ENCODE measurements at regions not wholly inside any gene's neighbourhood (a gene's known extent, or its start where the extent isn't known, plus 50 kb on each side); places are given as distances from the start of the nearest gene placed in this dataset.
"Not testable (repeated sequence)": the region's sequence is repeated elsewhere in the genome, so short reads cannot be mapped to it uniquely, and the experiment has no call there.

DNA sequence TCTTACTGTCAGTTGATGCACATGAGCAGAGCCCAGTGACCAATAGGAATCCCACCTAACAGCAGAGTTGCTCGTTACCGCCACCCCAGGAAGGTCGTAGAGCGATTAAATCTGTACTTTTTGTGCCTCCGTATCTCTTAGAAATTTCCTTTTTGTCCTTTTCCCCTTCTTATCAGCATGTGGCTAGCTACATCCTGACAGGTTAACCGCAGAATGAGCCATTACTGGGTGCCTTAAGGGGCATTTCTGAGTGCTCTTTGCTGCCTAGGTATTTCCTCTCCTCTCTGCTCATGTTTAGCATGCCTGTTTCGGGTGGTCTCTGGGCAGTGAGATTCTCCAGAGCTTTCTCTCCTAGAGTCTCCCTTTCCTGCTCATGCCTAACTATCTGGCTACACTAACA is 530.5 kb downstream of the FAM133A start:
- TF ChIP-seq GATA1 (IDR thresholded peaks at IDR 0.05; ENCODE audit: low read depth, low read length) (no peak), POLR2A (IDR thresholded peaks at IDR 0.05; ENCODE audit: low read length) (no peak)
- no peak for DNase-seq

DNA sequence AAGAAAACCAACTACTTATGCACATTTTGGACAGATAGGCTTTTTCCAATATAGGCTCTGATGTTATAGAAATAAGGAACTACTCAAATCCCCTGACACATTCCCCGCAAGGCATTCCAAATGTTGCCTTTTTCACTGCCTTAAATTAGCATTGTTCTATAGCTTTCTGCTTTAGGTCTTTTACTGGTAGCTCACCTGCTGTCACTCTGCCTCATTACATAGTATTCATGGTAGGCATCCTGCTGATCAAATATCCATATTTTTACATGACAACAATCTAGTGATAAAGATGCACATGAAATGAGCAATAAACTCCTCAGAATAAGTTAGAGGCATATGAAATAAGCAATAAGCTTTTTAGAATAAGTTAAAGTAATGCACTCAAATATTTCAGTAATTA is 542.7 kb downstream of the FAM133A start:
- TF ChIP-seq POLR2A (IDR thresholded peaks at IDR 0.05; ENCODE audit: low read length) (no peak), GATA1 (IDR thresholded peaks at IDR 0.05; ENCODE audit: low read depth, low read length) (no peak)
- DNase-seq: no peak

DNA sequence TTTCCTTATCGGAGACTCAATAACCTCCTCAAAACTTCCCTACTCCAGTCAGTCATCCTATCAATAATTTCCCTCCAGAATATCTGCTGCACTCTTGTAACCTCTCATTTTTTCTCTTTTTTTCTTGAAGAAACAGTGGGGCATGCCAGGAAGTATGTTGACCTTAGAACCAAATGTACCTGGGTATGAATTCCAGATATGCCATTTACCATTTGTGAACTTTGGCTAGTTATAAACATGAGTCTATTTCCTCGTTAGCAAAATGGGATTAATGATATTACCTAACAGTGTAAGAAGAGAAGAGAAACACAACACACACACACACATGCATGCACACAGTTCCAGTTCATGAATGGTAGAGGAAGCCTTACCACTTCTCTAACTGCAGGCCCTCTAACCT is 578.2 kb downstream of the FAM133A start:
- TF ChIP-seq GATA1 (IDR thresholded peaks at IDR 0.05; ENCODE audit: low read depth, low read length) (no peak), POLR2A (IDR thresholded peaks at IDR 0.05; ENCODE audit: low read length) (no peak)

DNA sequence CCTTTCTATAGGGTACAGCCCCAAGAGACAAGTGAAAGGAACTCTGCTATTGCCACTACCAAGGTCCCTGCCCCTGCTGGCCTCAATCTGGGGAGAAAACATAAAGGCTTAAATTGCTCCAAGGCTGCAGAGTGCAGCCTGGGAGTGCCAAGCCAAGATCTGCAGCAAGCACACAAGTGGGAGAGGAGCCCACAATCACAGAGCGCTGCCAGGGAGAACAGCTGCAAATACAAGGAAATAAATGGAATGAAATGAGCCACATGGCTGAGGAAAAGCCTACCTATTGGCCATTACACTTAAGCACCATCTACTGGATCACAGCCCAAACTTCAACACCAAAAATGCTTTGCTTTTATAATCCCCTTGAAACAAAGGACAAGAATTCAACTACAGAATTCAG is 582.4 kb downstream of the FAM133A start:
- no peak for DNase-seq
- TF ChIP-seq GATA1 (IDR thresholded peaks at IDR 0.05; ENCODE audit: low read depth, low read length) (no peak), POLR2A (IDR thresholded peaks at IDR 0.05; ENCODE audit: low read length) (no peak)

More for the DNA sequence above, 578.2 kb downstream of the FAM133A start:
- no peak for DNase-seq

DNA sequence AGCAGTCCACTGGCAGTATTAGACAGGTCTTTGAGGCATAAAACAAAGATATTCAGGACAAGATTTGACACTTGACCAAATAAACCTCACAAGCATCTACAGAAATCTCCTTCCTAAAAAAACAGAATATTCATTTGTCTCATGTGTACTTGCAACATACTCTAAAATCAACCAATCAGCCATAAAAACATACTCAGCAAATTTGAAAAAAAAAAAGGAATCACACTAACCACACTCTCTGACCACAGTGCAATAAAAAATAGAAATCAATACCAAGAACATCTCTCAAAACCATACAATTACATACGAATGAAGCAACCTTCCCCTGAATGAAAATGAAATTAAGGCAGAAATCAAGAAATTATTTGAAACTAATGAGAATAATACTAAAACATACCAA is 591.3 kb downstream of the FAM133A start:
- no peak for TF ChIP-seq GATA1 (IDR thresholded peaks at IDR 0.05; ENCODE audit: low read depth, low read length)
- TF ChIP-seq POLR2A (IDR thresholded peaks at IDR 0.05; ENCODE audit: low read length): no peak
- DNase-seq: no peak

DNA sequence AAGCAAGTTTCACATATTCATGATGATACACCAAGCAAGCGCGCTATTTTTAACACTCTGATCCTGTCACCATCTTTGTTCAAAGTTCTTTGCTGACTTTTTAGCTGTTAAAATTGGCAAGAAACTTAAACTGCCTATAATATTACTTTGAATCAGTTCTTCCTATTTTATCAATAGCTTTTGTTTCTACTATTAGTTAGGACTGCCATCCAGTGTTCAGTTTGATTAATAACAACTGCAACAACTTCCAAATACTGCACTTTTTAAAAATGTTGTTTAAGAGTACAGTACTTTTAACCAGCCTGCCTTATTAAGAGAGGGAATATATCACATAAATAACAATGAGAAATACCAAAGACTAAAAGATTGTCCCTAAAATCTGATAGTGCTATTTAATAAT is 614.3 kb downstream of the FAM133A start:
- DNase-seq: no peak
- TF ChIP-seq GATA1 (IDR thresholded peaks at IDR 0.05; ENCODE audit: low read depth, low read length): no peak
- TF ChIP-seq POLR2A (IDR thresholded peaks at IDR 0.05; ENCODE audit: low read length): no peak

DNA sequence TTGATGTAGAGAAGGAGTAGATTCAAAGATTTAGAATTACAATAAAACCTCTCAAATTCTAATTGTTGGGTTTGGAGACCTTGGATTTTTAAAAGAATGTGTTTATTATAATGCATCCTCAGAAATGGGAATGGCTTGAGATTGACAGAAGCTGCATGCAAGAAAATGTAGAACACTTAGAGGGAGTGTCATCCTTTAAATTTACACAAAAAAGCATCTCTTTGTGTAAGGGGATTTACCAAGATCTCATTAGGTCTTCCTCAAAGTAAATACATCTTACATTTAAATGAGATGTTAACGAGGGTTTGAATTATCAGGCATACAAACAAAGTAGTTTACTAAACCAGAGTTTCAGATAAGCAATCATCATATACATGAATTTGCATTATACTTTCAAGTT is 615.0 kb downstream of the FAM133A start:
- no peak for TF ChIP-seq POLR2A (IDR thresholded peaks at IDR 0.05; ENCODE audit: low read length)
- TF ChIP-seq GATA1 (IDR thresholded peaks at IDR 0.05; ENCODE audit: low read depth, low read length): no peak
- DNase-seq: no peak

DNA sequence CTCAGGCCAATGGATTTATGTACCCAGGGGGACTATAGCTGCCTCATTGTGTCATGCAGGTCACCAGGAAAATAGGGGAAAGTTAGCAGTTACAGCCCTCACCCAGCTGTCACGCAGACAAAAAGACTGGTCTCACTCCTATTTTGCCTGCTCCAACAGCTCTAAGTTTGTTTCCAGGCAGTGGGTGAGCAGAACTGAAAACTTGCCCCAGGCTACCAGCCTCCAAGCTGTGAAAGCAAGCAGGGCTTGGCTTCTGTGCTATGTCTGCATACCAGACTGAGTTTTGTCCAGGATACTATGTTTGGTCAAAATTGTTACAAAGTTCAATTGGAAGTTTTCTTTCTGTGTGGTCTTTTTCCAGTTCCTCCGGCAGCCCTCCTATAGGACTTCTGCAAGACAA is 628.4 kb downstream of the FAM133A start:
- no peak for TF ChIP-seq GATA1 (IDR thresholded peaks at IDR 0.05; ENCODE audit: low read depth, low read length)
- TF ChIP-seq POLR2A (IDR thresholded peaks at IDR 0.05; ENCODE audit: low read length): no peak
- DNase-seq: no peak

DNA sequence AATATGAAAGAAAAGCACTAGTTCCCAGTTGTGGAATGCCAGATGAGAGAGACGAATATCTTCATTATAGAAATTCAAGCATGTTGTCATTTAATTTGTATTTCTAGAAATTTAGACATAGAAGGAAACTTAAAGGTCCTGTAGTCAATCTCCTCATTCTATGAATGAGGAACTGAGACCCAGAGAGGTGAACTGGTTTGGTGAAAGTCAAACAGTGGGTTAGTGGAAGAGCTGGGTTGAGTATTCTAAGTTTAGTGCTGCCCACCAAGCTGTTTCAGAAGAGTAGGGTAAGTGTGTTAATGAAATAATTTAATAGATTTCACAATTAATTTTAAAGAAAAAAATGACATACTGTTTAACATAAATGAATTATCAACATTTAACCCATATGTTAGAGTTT is 655.2 kb downstream of the FAM133A start:
- no peak for DNase-seq
- TF ChIP-seq POLR2A (IDR thresholded peaks at IDR 0.05; ENCODE audit: low read length) (no peak), GATA1 (IDR thresholded peaks at IDR 0.05; ENCODE audit: low read depth, low read length) (no peak)

DNA sequence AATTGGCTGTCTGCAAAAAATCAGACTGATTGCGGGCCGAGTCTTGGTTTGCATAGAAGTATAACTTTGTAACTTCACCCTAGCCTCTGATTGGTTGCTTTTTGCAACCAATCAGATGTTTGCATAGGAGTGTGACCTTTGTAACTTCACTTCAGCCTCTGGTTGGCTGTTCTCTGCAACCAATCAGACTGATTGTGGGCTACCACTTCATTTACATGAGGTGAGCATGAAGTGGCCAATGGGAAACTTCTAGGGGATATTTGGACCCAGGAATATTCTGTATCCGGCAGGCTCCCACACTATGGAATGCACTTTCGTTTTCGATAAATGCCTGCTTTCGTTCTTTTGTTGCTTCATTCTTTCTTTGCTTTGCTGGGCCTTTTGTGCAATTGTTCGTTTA is 667.7 kb downstream of the FAM133A start:
- not testable (repeated sequence) for DNase-seq

DNA sequence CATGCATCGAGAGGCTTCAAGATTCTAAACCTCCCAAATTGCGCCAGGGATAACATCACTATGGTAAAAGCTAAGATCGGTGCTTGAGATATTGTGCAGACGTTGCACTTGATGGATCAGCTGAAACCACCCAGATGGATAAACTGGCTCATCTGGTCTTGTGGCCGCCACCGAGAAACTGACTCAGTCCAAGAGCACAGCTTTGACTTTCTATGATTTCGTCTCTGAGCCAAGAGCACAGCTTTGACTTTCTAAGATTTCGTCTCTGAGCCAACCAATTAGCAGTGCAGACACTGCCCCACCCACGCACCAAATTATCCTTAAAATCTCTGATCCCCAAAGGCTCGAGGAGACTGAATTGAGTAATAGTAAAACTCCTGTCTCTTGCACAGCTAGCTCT is 687.2 kb downstream of the FAM133A start:
- no peak for DNase-seq

DNA sequence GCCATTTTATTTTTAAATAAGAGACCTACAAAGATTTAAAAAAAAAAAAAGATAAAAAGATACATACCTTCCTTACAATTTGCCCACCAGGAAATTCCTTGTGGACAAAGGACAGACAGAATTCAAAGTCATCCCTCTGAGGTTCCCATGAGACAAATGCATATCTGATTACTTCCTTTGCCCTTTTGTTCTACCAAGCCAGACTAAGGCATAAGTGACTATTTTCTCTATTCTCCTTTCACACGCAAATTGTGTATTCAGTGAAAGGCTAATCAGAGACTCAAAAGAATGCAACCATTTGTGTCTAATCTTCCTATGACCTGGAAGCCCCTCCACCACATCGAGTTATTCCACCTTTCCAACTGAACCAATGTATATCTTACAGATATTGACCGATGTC is 691.7 kb downstream of the FAM133A start:
- no peak for DNase-seq

More for the DNA sequence above, 687.2 kb downstream of the FAM133A start:
- TF ChIP-seq POLR2A (IDR thresholded peaks at IDR 0.05; ENCODE audit: low read length): no peak
- no peak for TF ChIP-seq GATA1 (IDR thresholded peaks at IDR 0.05; ENCODE audit: low read depth, low read length)

DNA sequence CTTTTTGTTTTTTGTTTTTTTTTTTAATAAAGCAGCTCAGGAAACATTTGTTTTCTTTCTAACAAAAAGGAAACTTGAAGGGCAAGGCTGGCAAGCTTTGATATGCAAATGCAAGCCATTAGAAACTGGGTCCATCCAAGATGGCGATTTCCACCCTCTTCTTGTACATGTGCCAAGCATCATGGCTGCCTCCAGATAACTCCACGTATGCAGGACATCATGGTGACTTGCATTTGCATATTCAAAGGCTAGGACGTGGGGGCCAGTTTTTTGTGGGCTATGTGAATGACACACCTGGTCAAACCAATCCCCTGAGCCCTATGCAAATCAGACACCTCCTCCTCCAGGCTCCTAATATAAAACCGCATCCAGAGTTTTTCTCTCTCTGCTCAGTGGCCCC is 692.6 kb downstream of the FAM133A start:
- TF ChIP-seq POLR2A (IDR thresholded peaks at IDR 0.05; ENCODE audit: low read length): no peak
- no peak for TF ChIP-seq GATA1 (IDR thresholded peaks at IDR 0.05; ENCODE audit: low read depth, low read length)
- DNase-seq: no peak

More for the DNA sequence above, 691.7 kb downstream of the FAM133A start:
- TF ChIP-seq GATA1 (IDR thresholded peaks at IDR 0.05; ENCODE audit: low read depth, low read length) (no peak), POLR2A (IDR thresholded peaks at IDR 0.05; ENCODE audit: low read length) (no peak)

DNA sequence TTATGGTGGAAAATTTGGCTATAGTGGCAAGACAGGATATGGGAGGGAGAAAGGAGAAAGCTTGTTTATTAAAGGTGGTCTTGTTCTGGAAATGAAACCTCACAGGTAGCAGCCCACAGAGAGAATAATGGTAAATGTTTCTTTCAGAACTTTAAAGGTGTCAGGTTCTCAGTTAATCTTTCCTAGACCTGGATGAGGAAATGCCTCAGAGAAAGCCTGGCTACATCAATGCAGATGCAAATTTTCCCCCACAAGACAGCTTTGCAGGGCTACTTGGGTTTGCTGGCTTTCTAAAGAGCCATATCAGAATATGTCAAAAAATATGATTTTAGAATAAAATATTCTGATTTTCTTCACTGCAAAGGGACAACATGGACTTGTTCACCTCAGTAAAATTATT is 715.0 kb downstream of the FAM133A start:
- no peak for TF ChIP-seq POLR2A (IDR thresholded peaks at IDR 0.05; ENCODE audit: low read length)
- no peak for TF ChIP-seq GATA1 (IDR thresholded peaks at IDR 0.05; ENCODE audit: low read depth, low read length)
- DNase-seq: no peak

DNA sequence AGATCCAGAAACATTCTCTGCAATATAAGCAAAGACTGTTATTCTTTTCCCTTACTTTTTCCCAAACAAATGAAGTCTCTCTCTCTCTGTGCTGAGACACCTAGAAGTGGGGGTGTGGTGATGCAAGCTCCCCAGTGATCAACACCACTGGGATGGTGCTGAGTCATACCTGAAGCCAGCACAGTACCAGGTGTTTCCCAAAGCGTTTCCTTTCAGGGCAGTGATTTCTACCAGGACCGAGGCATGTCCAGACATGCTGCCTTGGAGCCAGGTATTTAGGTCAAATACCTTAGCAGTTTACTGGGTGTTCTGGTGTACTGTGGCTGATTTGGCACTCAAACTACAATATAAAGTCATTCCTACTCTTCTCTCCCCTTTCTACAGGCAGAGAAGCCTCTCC is 726.5 kb downstream of the FAM133A start:
- no peak for DNase-seq
- TF ChIP-seq GATA1 (IDR thresholded peaks at IDR 0.05; ENCODE audit: low read depth, low read length): no peak
- TF ChIP-seq POLR2A (IDR thresholded peaks at IDR 0.05; ENCODE audit: low read length): no peak

DNA sequence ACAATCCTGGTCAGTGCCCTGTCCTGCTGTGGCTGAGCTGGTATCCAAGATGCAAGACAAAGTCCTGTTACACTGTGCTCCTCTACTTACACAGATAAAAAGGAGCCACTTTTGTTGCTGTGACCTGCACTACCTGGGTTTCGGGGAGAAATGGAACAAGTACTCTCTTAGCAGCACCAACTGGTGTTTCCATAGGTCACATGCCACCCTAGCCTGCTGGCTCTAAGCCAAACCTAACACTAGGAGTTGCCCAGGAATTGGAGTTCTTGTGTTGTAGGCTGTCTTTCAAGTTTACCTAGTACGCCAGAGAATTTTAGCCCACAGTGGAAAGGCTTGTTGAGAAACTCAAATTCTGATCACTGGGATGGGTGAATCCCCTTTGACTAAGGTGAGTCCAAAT is 727.4 kb downstream of the FAM133A start:
- no peak for DNase-seq
- TF ChIP-seq GATA1 (IDR thresholded peaks at IDR 0.05; ENCODE audit: low read depth, low read length): no peak
- no peak for TF ChIP-seq POLR2A (IDR thresholded peaks at IDR 0.05; ENCODE audit: low read length)

All from erythroblast (primary cell).